NCI-H2171 treated with DMSO at 0.1 percent for 48 hours (cell line): ENCODE measurements at regions not wholly inside any gene's neighbourhood (a gene's known extent, or its start where the extent isn't known, plus 50 kb on each side); places are given as distances from the start of the nearest gene placed in this dataset.
"Not testable (repeated sequence)": the region's sequence is repeated elsewhere in the genome, so short reads cannot be mapped to it uniquely, and the experiment has no call there.

ENCODE experiments used
- DNase-seq: peaks from one replicate; lab custom pipeline; 2025; lab: John Stamatoyannopoulos, UW

- DNase-seq = no peak
Measured at GRCh38 chr10:118965645-118966044, 63.9 kb upstream of the NANOS1 start.

GRCh38 chr10:118966076-118966849 lies 63.3 kb upstream of the NANOS1 start:
- DNase-seq = no peak

GRCh38 chr10:118966850-118967125 lies 62.7 kb upstream of the NANOS1 start:
- no peak for DNase-seq

GRCh38 chr10:118967160-118967559 lies 62.4 kb upstream of the NANOS1 start:
- no peak for DNase-seq

GRCh38 chr10:118968060-118968459 lies 61.5 kb upstream of the NANOS1 start:
- DNase-seq = peak; percentile 31

- DNase-seq = peak; percentile 5
Measured at GRCh38 chr10:118968482-118968881, 61.0 kb upstream of the NANOS1 start.

- no peak for DNase-seq
Measured at GRCh38 chr10:118969014-118969413, 60.5 kb upstream of the NANOS1 start.

- DNase-seq = peak; percentile 71
Measured at GRCh38 chr10:118970770-118971169, 58.7 kb upstream of the NANOS1 start.

GRCh38 chr10:118971187-118971586 lies 58.3 kb upstream of the NANOS1 start:
- no peak for DNase-seq

GRCh38 chr10:118971876-118972275 lies 57.6 kb upstream of the NANOS1 start:
- no peak for DNase-seq

- DNase-seq = no peak
Measured at GRCh38 chr10:118973744-118974143, 55.8 kb upstream of the NANOS1 start.

- DNase-seq = no peak
Measured at GRCh38 chr10:118974951-118975350, 54.6 kb upstream of the NANOS1 start.

GRCh38 chr10:118976219-118976618 lies 53.3 kb upstream of the NANOS1 start:
- DNase-seq = not testable (repeated sequence)

- DNase-seq = no peak
Measured at GRCh38 chr10:118977022-118977599, 52.4 kb upstream of the NANOS1 start.

GRCh38 chr10:118977835-118978234 lies 51.7 kb upstream of the NANOS1 start:
- DNase-seq = no peak

GRCh38 chr10:118978316-118978997 lies 51.1 kb upstream of the NANOS1 start:
- no peak for DNase-seq

- no peak for DNase-seq
Measured at GRCh38 chr10:118978998-118979350, 50.5 kb upstream of the NANOS1 start.

- no peak for DNase-seq
Measured at GRCh38 chr10:118979661-118980060, 49.9 kb upstream of the NANOS1 start.
